IMR-90 (cell line): ENCODE measurements at regions not wholly inside any gene's neighbourhood (a gene's known extent, or its start where the extent isn't known, plus 50 kb on each side); places are given as distances from the start of the nearest gene placed in this dataset.

ENCODE experiments used
- ATAC-seq: fragments of 200-7000 bp; cut with Tn5 transposase; 2 replicates; pipeline ENCODE4 v1.9.1; 2020; ENCODE audit warnings: low read depth, mild to moderate bottlenecking, moderate library complexity
- BruUV-seq: library from RNA; stranded (reverse); fragments of 400-500 nt; replicated peaks from 2 replicates; lab custom pipeline; 2021; lab: Mats Ljungman, UMichigan
- CTCF ChIA-PET: fragments of 300-600 bp; formaldehyde crosslinking; extraction: SDS; loops from one replicate; lab custom pipeline; 2021; ENCODE audit warnings: antibody characterized with exemption; lab: Yijun Ruan, JAX
- POLR2A ChIA-PET: fragments of 300-600 bp; sonication (Branson Sonifier 250); formaldehyde crosslinking; loops from one replicate; lab custom pipeline; 2022; ENCODE audit warnings: antibody characterized with exemption; ENCODE audit not compliant: unreplicated experiment; lab: Charles Lee
- DNase-seq: peaks from one replicate; pipeline ENCODE4 v3.0.0; 2013
- H2AFZ ChIP-seq: replicated peaks from 2 replicates; pipeline ENCODE3; 2013; ENCODE audit warnings: low read length, mild to moderate bottlenecking; ENCODE audit not compliant: poor library complexity
- H2AK5ac ChIP-seq: 2 replicates; pipeline ENCODE4 v1.6.1; 2013; ENCODE audit warnings: low read depth, low read length, inconsistent platforms
- H2AK9ac ChIP-seq: replicated peaks from 2 replicates; pipeline ENCODE3; 2013; ENCODE audit warnings: mild to moderate bottlenecking, low read depth, low read length, moderate library complexity; ENCODE audit not compliant: poor library complexity
- H2BK120ac ChIP-seq: 2 replicates; pipeline ENCODE4 v1.6.1; 2013; ENCODE audit warnings: low read depth, low read length, inconsistent platforms
- H2BK15ac ChIP-seq: 3 replicates; pipeline ENCODE4 v1.6.1; 2013; ENCODE audit warnings: low read depth, low read length, inconsistent platforms
- H2BK20ac ChIP-seq: 2 replicates; pipeline ENCODE4 v1.6.1; 2013; ENCODE audit warnings: low read depth, mild to moderate bottlenecking, inconsistent platforms, low read length, moderate library complexity
- H2BK5ac ChIP-seq: 2 replicates; pipeline ENCODE4 v1.6.1; 2013; ENCODE audit warnings: mild to moderate bottlenecking, low read depth, low read length, inconsistent platforms; ENCODE audit not compliant: poor library complexity, severe bottlenecking
- H3K14ac ChIP-seq: replicated peaks from 2 replicates; pipeline ENCODE4 v1.6.1; 2013; ENCODE audit warnings: low read depth, low read length, inconsistent platforms
- H3K18ac ChIP-seq: 2 replicates; pipeline ENCODE4 v1.6.1; 2013; ENCODE audit warnings: low read depth, low read length, control low read depth
- H3K23ac ChIP-seq: 2 replicates; pipeline ENCODE4 v1.6.1; 2013; ENCODE audit warnings: low read depth, low read length, inconsistent platforms
- H3K27ac ChIP-seq: 2 replicates; pipeline ENCODE4 v1.5.1; 2013; ENCODE audit warnings: mild to moderate bottlenecking, control low read depth, low read length; ENCODE audit not compliant: insufficient read depth
- H3K27me3 ChIP-seq: 2 replicates; pipeline ENCODE4 v1.6.1; 2013; ENCODE audit warnings: low read length; ENCODE audit not compliant: control insufficient read depth, insufficient read depth
- H3K36me3 ChIP-seq: 2 replicates; pipeline ENCODE4 v1.6.1; 2013; ENCODE audit warnings: low read length, mixed read lengths; ENCODE audit not compliant: control insufficient read depth, insufficient read depth
- H3K4ac ChIP-seq: 2 replicates; pipeline ENCODE4 v1.6.1; 2013; ENCODE audit warnings: low read depth, low read length, inconsistent platforms
- H3K4me1 ChIP-seq: 2 replicates; pipeline ENCODE4 v1.6.1; 2013; ENCODE audit warnings: low read length, mixed read lengths; ENCODE audit not compliant: control insufficient read depth, insufficient read depth
- H3K4me2 ChIP-seq: 2 replicates; pipeline ENCODE4 v1.6.1; 2013; ENCODE audit warnings: low read depth, mild to moderate bottlenecking, control low read depth, low read length, moderate library complexity
- H3K4me3 ChIP-seq: 2 replicates; pipeline ENCODE4 v1.5.1; 2013; ENCODE audit warnings: low read depth, mild to moderate bottlenecking, control low read depth, low read length, moderate library complexity; ENCODE audit not compliant: insufficient read depth
- H3K56ac ChIP-seq: 2 replicates; pipeline ENCODE4 v1.6.1; 2013; ENCODE audit warnings: low read length, inconsistent platforms; ENCODE audit not compliant: insufficient read depth; ENCODE audit errors: extremely low read depth
- H3K79me1 ChIP-seq, 2 experiments: 2 replicates each; pipeline ENCODE4 v1.6.1; 2013; ENCODE audit warnings: low read length in 2 of 2, inconsistent platforms in 1 of 2, low read depth in 1 of 2
- H3K9ac ChIP-seq: 2 replicates; pipeline ENCODE4 v1.6.1; 2013; ENCODE audit warnings: low read depth, low read length, control low read depth
- H3K9me1 ChIP-seq: 2 replicates; pipeline ENCODE4 v1.6.1; 2013; ENCODE audit warnings: low read length, inconsistent platforms; ENCODE audit not compliant: insufficient read depth
- H3K9me3 ChIP-seq: 2 replicates; pipeline ENCODE4 v1.6.1; 2013; ENCODE audit warnings: low read length; ENCODE audit not compliant: control insufficient read depth, insufficient read depth
- H4K20me1 ChIP-seq: 2 replicates; pipeline ENCODE4 v1.6.1; 2013; ENCODE audit warnings: low read length, inconsistent platforms; ENCODE audit not compliant: insufficient read depth
- H4K5ac ChIP-seq: 2 replicates; pipeline ENCODE4 v1.6.1; 2013; ENCODE audit warnings: mild to moderate bottlenecking, low read depth, low read length, control low read depth
- H4K8ac ChIP-seq, 2 experiments: 2 replicates each; pipeline ENCODE4 v1.6.1; 2013; ENCODE audit warnings: low read depth in 2 of 2, low read length in 2 of 2, control low read depth in 1 of 2, inconsistent platforms in 1 of 2
- H4K91ac ChIP-seq: 2 replicates; pipeline ENCODE4 v1.6.1; 2013; ENCODE audit warnings: low read depth, low read length, inconsistent platforms; ENCODE audit not compliant: insufficient read depth
- FOS ChIP-seq: fragments of 150-350 bp; IDR thresholded peaks from 2 replicates; pipeline ENCODE4 v1.6.1; 2016; ENCODE audit warnings: low read depth, low read length
- MXI1 ChIP-seq: IDR thresholded peaks from 2 replicates; pipeline ENCODE4 v1.6.1; 2012; ENCODE audit warnings: low read depth, mild to moderate bottlenecking, low read length, moderate library complexity, borderline replicate concordance
- POLR2A ChIP-seq: IDR thresholded peaks from 2 replicates; pipeline ENCODE4 v1.6.1; 2012; ENCODE audit warnings: mild to moderate bottlenecking, low read depth, low read length
- RAD21 ChIP-seq: IDR thresholded peaks from 2 replicates; pipeline ENCODE4 v1.6.1; 2012; ENCODE audit warnings: low read length, improper control_type of control experiment
- RFX5 ChIP-seq: IDR thresholded peaks from 2 replicates; pipeline ENCODE4 v1.8.0; 2012; ENCODE audit warnings: low read depth, mild to moderate bottlenecking, low read length, moderate library complexity
- SMC3 ChIP-seq: fragments of 150-350 bp; IDR thresholded peaks from 2 replicates; pipeline ENCODE4 v1.6.1; 2016; ENCODE audit warnings: low read depth, mild to moderate bottlenecking, antibody characterized with exemption, low read length, moderate library complexity
- WGBS, 2 experiments: methylation state at CpG; one replicate each; pipeline versions ENCODE4 v1.1.5 to v1.1.7; 2013; ENCODE audit warnings: missing lambda C conversion rate in 2 of 2; ENCODE audit not compliant: insufficient read length in 1 of 2; ENCODE audit errors: extremely low coverage in 2 of 2; 5-methylcytosine and 5-hydroxymethylcytosine counted together
- dilution Hi-C: fragments of 300-500 bp; cut with HindIII; formaldehyde crosslinking; loops from one replicate; pipeline ENCODE4 v1.14.3; 2018; ENCODE audit warnings: low sequenced_read_pairs; ENCODE audit not compliant: unreplicated experiment
- in situ Hi-C: fragments of 300-500 bp; cut with MboI; formaldehyde crosslinking; loops from 3 replicates; pipeline ENCODE4 v1.14.3; 2019; ENCODE audit warnings: low sequenced_read_pairs, inconsistent platforms, mixed read lengths
- intact Hi-C: fragments of 100-400 bp; cut with micrococcal nuclease; formaldehyde crosslinking; loops from 2 replicates; pipeline ENCODE4 v1.10.0; 2022
- TF ChIP-seq, protein P1 (sequence below): conservative IDR thresholded peaks from 2 replicates; pipeline ENCODE4 v1.5.1; 2012; ENCODE audit warnings: mild to moderate bottlenecking, low read depth, low read length, improper control_type of control experiment

GRCh38 chr2:129849559-129850160, 129.8 kb upstream of the RAB6C start:
- Histone ChIP-seq H2AK5ac (no peak overlapping the region), H4K91ac (no peak overlapping the region), H3K9me3 (no peaks in the 10 kb centered on the region), H3K79me1 (no peaks in the 10 kb centered on the region), H3K4ac (no peak overlapping the region), H3K23ac (no peak overlapping the region), H3K18ac (no peak overlapping the region), H3K9me1 (no peaks in the 10 kb centered on the region), H2BK5ac (no peak overlapping the region), H4K20me1 (no peaks in the 10 kb centered on the region), H3K27me3 (no peaks in the 10 kb centered on the region), H3K4me3 (no peak overlapping the region), H2BK15ac (no peak overlapping the region), H2AK9ac (no peak overlapping the region), H3K36me3 (no peaks in the 10 kb centered on the region), H3K27ac (no peak overlapping the region), H3K9ac (no peak overlapping the region), H3K56ac (no peak overlapping the region), H2BK120ac (no peak overlapping the region), H4K5ac (no peak overlapping the region), H2AFZ (no peak overlapping the region), H3K4me1 (no peaks in the 10 kb centered on the region), H2BK20ac (no peak overlapping the region), H3K4me2 (no peak overlapping the region), H4K8ac (no peak overlapping the region), H3K14ac (no peak overlapping the region)
- TF ChIP-seq RAD21 (peak; percentile 69), MXI1 (no peak), SMC3 (peak; percentile 48; the same call in 1 of the 2 replicates), POLR2A (no peak), RFX5 (no peak), FOS (no peak)
- TF ChIP-seq, protein P1, sequence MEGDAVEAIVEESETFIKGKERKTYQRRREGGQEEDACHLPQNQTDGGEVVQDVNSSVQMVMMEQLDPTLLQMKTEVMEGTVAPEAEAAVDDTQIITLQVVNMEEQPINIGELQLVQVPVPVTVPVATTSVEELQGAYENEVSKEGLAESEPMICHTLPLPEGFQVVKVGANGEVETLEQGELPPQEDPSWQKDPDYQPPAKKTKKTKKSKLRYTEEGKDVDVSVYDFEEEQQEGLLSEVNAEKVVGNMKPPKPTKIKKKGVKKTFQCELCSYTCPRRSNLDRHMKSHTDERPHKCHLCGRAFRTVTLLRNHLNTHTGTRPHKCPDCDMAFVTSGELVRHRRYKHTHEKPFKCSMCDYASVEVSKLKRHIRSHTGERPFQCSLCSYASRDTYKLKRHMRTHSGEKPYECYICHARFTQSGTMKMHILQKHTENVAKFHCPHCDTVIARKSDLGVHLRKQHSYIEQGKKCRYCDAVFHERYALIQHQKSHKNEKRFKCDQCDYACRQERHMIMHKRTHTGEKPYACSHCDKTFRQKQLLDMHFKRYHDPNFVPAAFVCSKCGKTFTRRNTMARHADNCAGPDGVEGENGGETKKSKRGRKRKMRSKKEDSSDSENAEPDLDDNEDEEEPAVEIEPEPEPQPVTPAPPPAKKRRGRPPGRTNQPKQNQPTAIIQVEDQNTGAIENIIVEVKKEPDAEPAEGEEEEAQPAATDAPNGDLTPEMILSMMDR, result peak; percentile 76
- in situ Hi-C loops, result loop anchor here (10.0 to 25.0 kb wide), 2 partner anchors 1687 to 1785 kb away; no protein-coding TSS in a partner anchor
- ChIA-PET POLR2A (no interaction called here), CTCF (interaction anchor here (0.7 kb wide), 1 partner anchor 1671 kb away, joined by 3 read pairs; no protein-coding TSS in a partner anchor)
- BruUV-seq, result no TSS peak
- peak; percentile 94 for ATAC-seq
- DNase-seq, result peak; percentile 78
- intact Hi-C loops, result loop anchor here (1.0 to 10.0 kb wide), 4 partner anchors 1095 to 1786 kb away; no protein-coding TSS in a partner anchor
- dilution Hi-C loops, result no loop called here
- no CpG with 5 or more reads among the region's 6 CpGs for WGBS, 2 experiments
